PC-9 (cell line): ENCODE measurements at regions not wholly inside any gene's neighbourhood (a gene's known extent, or its start where the extent isn't known, plus 50 kb on each side); places are given as distances from the start of the nearest gene placed in this dataset.

Source experiments
- BruUV-seq: library from RNA; stranded (reverse); fragments of 400-500 nt; replicated peaks from 2 replicates; lab custom pipeline; 2021; lab: Mats Ljungman, UMichigan
- CTCF ChIA-PET: fragments of 300-600 bp; sonication (Branson Sonifier 250); formaldehyde crosslinking; loops from one replicate; lab custom pipeline; 2022; ENCODE audit warnings: antibody characterized with exemption; lab: Charles Lee
- POLR2A ChIA-PET: fragments of 300-600 bp; sonication (Branson Sonifier 250); formaldehyde crosslinking; loops from one replicate; lab custom pipeline; 2022; ENCODE audit warnings: antibody characterized with exemption; ENCODE audit not compliant: unreplicated experiment; lab: Charles Lee
- DNase-seq, 2 experiments: peaks; one replicate each; pipeline versions ENCODE4 v3.0.0 to v3.0.0-alpha.2; 2015 to 2022; ENCODE audit warnings: mixed read lengths in 1 of 2
- H2AFZ ChIP-seq: fragments of 200-600 bp; sonication (generic); 2 replicates; pipeline ENCODE4 v1.8.1; 2017; ENCODE audit warnings: antibody characterized with exemption
- H3F3A ChIP-seq: fragments of 200-600 bp; sonication (generic); 2 replicates; pipeline ENCODE4 v1.8.1; 2017; ENCODE audit warnings: antibody characterized with exemption, mild to moderate bottlenecking, low read depth; ENCODE audit not compliant: insufficient read depth
- H3K27ac ChIP-seq: fragments of 200-600 bp; sonication (generic); 2 replicates; pipeline ENCODE4 v1.6.1; 2016; ENCODE audit warnings: mixed run types
- H3K27me3 ChIP-seq: fragments of 200-600 bp; sonication (generic); 2 replicates; pipeline ENCODE4 v1.6.1; 2016; ENCODE audit warnings: low read depth, mixed run types; ENCODE audit not compliant: insufficient read depth
- H3K36me3 ChIP-seq: fragments of 200-600 bp; sonication (generic); 2 replicates; pipeline ENCODE4 v1.6.1; 2016; ENCODE audit warnings: low read depth, mixed run types
- H3K4me1 ChIP-seq: fragments of 200-600 bp; sonication (generic); replicated peaks from 2 replicates; pipeline ENCODE4 v1.6.1; 2016; ENCODE audit warnings: mixed run types; ENCODE audit not compliant: insufficient read depth
- H3K4me2 ChIP-seq: fragments of 200-600 bp; sonication (generic); 2 replicates; pipeline ENCODE4 v1.6.1; 2017; ENCODE audit warnings: mixed run types
- H3K4me3 ChIP-seq: fragments of 200-600 bp; sonication (generic); 2 replicates; pipeline ENCODE4 v1.6.1; 2016; ENCODE audit warnings: mixed run types
- H3K79me2 ChIP-seq: fragments of 200-600 bp; sonication (generic); 2 replicates; pipeline ENCODE4 v1.6.1; 2017; ENCODE audit warnings: low read depth, mixed run types
- H3K9me2 ChIP-seq: fragments of 200-600 bp; sonication (generic); 2 replicates; pipeline ENCODE4 v1.8.1; 2017; ENCODE audit warnings: mild to moderate bottlenecking; ENCODE audit not compliant: insufficient read depth
- H3K9me3 ChIP-seq: fragments of 200-600 bp; sonication (generic); 2 replicates; pipeline ENCODE4 v1.8.1; 2016; ENCODE audit warnings: low read depth; ENCODE audit not compliant: insufficient read depth
- H4K20me1 ChIP-seq: fragments of 200-600 bp; sonication (generic); 2 replicates; pipeline ENCODE4 v1.8.1; 2017; ENCODE audit not compliant: insufficient read depth
- EZH2 ChIP-seq: fragments of 200-600 bp; sonication (generic); IDR thresholded peaks from 2 replicates; pipeline ENCODE4 v1.8.0; 2017; ENCODE audit warnings: antibody characterized with exemption, low read depth
- intact Hi-C: fragments of 100-400 bp; cut with micrococcal nuclease; formaldehyde crosslinking; loops from one replicate; pipeline ENCODE4 v1.10.0; 2022; ENCODE audit not compliant: unreplicated experiment
- TF ChIP-seq, protein P1 (sequence below): fragments of 200-600 bp; sonication (generic); conservative IDR thresholded peaks from 2 replicates; pipeline ENCODE4 v1.6.1; 2017; ENCODE audit warnings: mixed run types, antibody characterized with exemption, mild to moderate bottlenecking, moderate library complexity

DNA sequence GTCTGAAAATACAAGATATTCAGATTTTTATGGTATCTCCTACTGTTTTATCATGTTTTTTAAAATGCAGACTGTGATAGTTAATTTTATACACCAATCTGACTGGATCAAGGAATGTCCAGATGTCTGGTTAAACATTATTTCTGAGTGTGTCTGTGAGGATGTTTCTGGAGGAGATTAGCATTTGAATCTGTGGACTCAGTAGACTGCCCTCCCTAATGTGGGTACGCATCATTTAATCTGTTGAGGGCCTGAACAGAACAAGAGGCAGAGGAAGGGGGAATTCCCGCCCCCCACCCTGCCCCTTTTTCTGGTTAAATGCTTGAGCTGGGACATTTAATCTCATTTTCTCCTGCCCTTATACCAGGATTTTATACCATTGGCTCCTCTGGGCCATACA, 72.1 kb downstream of the AVPR1A start:
- BruUV-seq: no TSS peak
- intact Hi-C loops: no loop called here
- Histone ChIP-seq H3K4me3 (no peak overlapping the region), H3K27ac (no peak overlapping the region), H3F3A (no peaks in the 10 kb centered on the region), H3K9me3 (no peaks in the 10 kb centered on the region), H2AFZ (no peak overlapping the region), H3K36me3 (no peaks in the 10 kb centered on the region), H3K9me2 (no peaks in the 10 kb centered on the region), H4K20me1 (no peaks in the 10 kb centered on the region), H3K79me2 (no peaks in the 10 kb centered on the region), H3K4me2 (no peak overlapping the region), H3K4me1 (no peaks in the 10 kb centered on the region), H3K27me3 (no peaks in the 10 kb centered on the region)
- TF ChIP-seq, protein P1, sequence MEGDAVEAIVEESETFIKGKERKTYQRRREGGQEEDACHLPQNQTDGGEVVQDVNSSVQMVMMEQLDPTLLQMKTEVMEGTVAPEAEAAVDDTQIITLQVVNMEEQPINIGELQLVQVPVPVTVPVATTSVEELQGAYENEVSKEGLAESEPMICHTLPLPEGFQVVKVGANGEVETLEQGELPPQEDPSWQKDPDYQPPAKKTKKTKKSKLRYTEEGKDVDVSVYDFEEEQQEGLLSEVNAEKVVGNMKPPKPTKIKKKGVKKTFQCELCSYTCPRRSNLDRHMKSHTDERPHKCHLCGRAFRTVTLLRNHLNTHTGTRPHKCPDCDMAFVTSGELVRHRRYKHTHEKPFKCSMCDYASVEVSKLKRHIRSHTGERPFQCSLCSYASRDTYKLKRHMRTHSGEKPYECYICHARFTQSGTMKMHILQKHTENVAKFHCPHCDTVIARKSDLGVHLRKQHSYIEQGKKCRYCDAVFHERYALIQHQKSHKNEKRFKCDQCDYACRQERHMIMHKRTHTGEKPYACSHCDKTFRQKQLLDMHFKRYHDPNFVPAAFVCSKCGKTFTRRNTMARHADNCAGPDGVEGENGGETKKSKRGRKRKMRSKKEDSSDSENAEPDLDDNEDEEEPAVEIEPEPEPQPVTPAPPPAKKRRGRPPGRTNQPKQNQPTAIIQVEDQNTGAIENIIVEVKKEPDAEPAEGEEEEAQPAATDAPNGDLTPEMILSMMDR: no peak
- TF ChIP-seq EZH2: no peak
- ChIA-PET POLR2A (no interaction called here), CTCF (interaction anchor here (0.6 kb wide), 1 partner anchor 16 kb away, joined by 3 read pairs; no protein-coding TSS in a partner anchor)
- no peak for DNase-seq

DNA sequence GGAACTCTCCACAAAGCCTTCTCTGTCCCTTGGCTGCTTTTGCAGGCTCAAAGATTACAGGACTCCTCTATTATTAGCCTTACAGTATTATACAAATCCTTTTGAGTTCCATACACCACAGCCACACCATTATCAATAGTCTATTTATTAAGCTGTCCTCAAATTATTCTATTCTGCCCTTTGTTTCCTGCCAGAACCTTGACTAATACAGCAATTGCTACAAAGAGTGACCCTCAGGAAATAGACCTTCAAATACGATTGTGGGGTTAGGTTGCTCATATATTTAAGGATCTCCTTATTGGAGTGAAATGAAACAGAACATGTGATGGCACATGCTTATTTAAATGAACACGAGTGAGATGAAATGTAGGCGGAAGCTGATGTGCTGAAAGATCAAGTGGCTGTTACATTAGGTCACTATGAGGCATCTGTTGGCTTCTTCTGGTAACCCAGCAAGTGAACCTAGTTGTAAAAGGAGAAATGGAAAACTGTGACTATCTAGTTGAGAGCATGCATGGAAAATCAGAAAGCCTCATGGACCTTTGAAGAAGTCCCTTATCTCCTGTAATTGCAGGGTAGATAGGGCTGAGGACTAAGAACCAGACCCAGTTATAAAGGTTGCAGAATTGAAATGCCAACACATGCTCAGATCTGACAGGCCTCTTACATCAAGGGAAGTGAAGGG, 75.5 kb downstream of the AVPR1A start:
- Histone ChIP-seq H2AFZ (no peak overlapping the region), H3K4me3 (no peak overlapping the region), H4K20me1 (no peaks in the 10 kb centered on the region), H3K9me3 (no peaks in the 10 kb centered on the region), H3K4me1 (no peaks in the 10 kb centered on the region), H3K27me3 (no peaks in the 10 kb centered on the region), H3K36me3 (no peaks in the 10 kb centered on the region), H3F3A (no peaks in the 10 kb centered on the region), H3K27ac (no peak overlapping the region), H3K4me2 (no peak overlapping the region), H3K79me2 (no peaks in the 10 kb centered on the region), H3K9me2 (peaks cover 4% of the 10 kb centered on the region)
- no TSS peak for BruUV-seq
- TF ChIP-seq, protein P1: no peak
- no peak for TF ChIP-seq EZH2
- CTCF ChIA-PET: no interaction called here
- no peak for DNase-seq
- intact Hi-C loops: no loop called here
- POLR2A ChIA-PET: no interaction called here

DNA sequence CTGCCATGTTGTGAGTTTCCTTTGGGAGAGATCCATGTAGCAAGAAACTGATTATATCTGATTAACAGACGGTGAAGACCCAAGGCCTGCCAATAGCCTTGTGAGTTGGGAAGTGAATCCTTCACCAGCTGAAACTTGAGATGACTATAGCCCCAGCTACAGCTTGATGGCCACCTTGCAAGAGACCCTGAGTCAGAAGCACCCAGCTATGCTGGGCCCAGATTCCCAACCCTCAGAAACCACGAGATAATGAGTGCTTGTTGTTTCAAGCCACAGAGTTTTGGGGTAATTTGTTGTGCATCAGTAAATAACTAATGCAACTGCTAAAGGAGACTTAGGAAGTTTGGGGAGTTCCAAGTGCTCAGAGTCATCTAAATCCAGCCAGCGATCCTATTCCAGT, 80.3 kb downstream of the AVPR1A start:
- Histone ChIP-seq H3K9me3 (no peaks in the 10 kb centered on the region), H3K36me3 (no peaks in the 10 kb centered on the region), H3K4me3 (no peak overlapping the region), H3K27ac (no peak overlapping the region), H2AFZ (no peak overlapping the region), H3K79me2 (no peaks in the 10 kb centered on the region), H3K27me3 (no peaks in the 10 kb centered on the region), H4K20me1 (no peaks in the 10 kb centered on the region), H3K4me1 (no peaks in the 10 kb centered on the region), H3K9me2 (peaks cover 4% of the 10 kb centered on the region), H3F3A (no peaks in the 10 kb centered on the region), H3K4me2 (no peak overlapping the region)
- intact Hi-C loops: no loop called here
- ChIA-PET POLR2A (no interaction called here), CTCF (no interaction called here)
- BruUV-seq: no TSS peak
- TF ChIP-seq EZH2: no peak
- TF ChIP-seq, protein P1: no peak
- DNase-seq: no peak
